A673 (cell line): ENCODE measurements at regions not wholly inside any gene's neighbourhood (a gene's known extent, or its start where the extent isn't known, plus 50 kb on each side); places are given as distances from the start of the nearest gene placed in this dataset.
"Not testable (repeated sequence)": the region's sequence is repeated elsewhere in the genome, so short reads cannot be mapped to it uniquely, and the experiment has no call there.

Source experiments
- BruUV-seq: library from RNA; stranded (reverse); fragments of 400-500 nt; replicated peaks from 2 replicates; lab custom pipeline; 2021; lab: Mats Ljungman, UMichigan
- CTCF ChIA-PET: fragments of 300-600 bp; sonication (Branson Sonifier 250); formaldehyde crosslinking; loops from one replicate; lab custom pipeline; 2022; ENCODE audit warnings: antibody characterized with exemption; lab: Charles Lee
- POLR2A ChIA-PET: fragments of 300-600 bp; sonication (Branson Sonifier 250); formaldehyde crosslinking; loops from one replicate; lab custom pipeline; 2022; ENCODE audit warnings: antibody characterized with exemption; ENCODE audit not compliant: low non-redundant PET; lab: Charles Lee
- DNase-seq: peaks from one replicate; pipeline ENCODE4 v3.0.0-alpha.2; 2015; ENCODE audit warnings: low spot score
- H3K27ac ChIP-seq: fragments of 200-600 bp; sonication (generic); 2 replicates; pipeline ENCODE4 v1.5.1; 2016; ENCODE audit warnings: mixed run types, low read depth, mild to moderate bottlenecking, mixed read lengths, antibody characterized with exemption, low read length; ENCODE audit not compliant: poor library complexity, severe bottlenecking
- H3K27me3 ChIP-seq: fragments of 200-600 bp; sonication (generic); replicated peaks from 2 replicates; pipeline ENCODE4 v1.6.1; 2017; ENCODE audit warnings: mixed run types, low read depth, mild to moderate bottlenecking, mixed read lengths, antibody characterized with exemption, low read length; ENCODE audit not compliant: insufficient read depth, poor library complexity
- H3K36me3 ChIP-seq: fragments of 200-600 bp; sonication (generic); 2 replicates; pipeline ENCODE4 v1.6.1; 2016; ENCODE audit warnings: mixed run types, mild to moderate bottlenecking, mixed read lengths, antibody characterized with exemption, low read length; ENCODE audit not compliant: insufficient read depth, poor library complexity, severe bottlenecking
- H3K4me1 ChIP-seq: fragments of 200-600 bp; sonication (generic); 2 replicates; pipeline ENCODE4 v1.6.1; 2017; ENCODE audit warnings: mixed run types, mild to moderate bottlenecking, mixed read lengths, antibody characterized with exemption, low read length; ENCODE audit not compliant: insufficient read depth, poor library complexity, severe bottlenecking
- H3K4me3 ChIP-seq: fragments of 200-600 bp; sonication (generic); 2 replicates; pipeline ENCODE4 v1.5.1; 2016; ENCODE audit warnings: low read depth, mixed run types, mild to moderate bottlenecking, mixed read lengths, low read length; ENCODE audit not compliant: poor library complexity, severe bottlenecking
- H3K9me3 ChIP-seq: fragments of 200-600 bp; sonication (generic); 2 replicates; pipeline ENCODE4 v1.6.1; 2016; ENCODE audit warnings: mixed run types, low read depth, mild to moderate bottlenecking, mixed read lengths, antibody characterized with exemption, low read length; ENCODE audit not compliant: poor library complexity, severe bottlenecking
- EZH2 ChIP-seq: fragments of 200-600 bp; sonication (generic); IDR thresholded peaks from 2 replicates; pipeline ENCODE4 v1.6.1; 2017; ENCODE audit warnings: borderline replicate concordance, low read depth, mild to moderate bottlenecking, mixed read lengths, antibody characterized with exemption, low read length; ENCODE audit not compliant: poor library complexity, severe bottlenecking
- intact Hi-C: fragments of 100-400 bp; cut with micrococcal nuclease; formaldehyde crosslinking; loops from one replicate; pipeline ENCODE4 v1.10.0; 2022; ENCODE audit not compliant: unreplicated experiment
- TF ChIP-seq, protein P1 (sequence below): fragments of 300-800, 200-600 bp; sonication (generic); conservative IDR thresholded peaks from 2 replicates; pipeline ENCODE4 v1.5.1; 2017; ENCODE audit warnings: low read depth, mild to moderate bottlenecking, antibody characterized with exemption, low read length, moderate library complexity, mixed read lengths

- BruUV-seq, result no TSS peak
- no peak for TF ChIP-seq EZH2
- TF ChIP-seq, protein P1, sequence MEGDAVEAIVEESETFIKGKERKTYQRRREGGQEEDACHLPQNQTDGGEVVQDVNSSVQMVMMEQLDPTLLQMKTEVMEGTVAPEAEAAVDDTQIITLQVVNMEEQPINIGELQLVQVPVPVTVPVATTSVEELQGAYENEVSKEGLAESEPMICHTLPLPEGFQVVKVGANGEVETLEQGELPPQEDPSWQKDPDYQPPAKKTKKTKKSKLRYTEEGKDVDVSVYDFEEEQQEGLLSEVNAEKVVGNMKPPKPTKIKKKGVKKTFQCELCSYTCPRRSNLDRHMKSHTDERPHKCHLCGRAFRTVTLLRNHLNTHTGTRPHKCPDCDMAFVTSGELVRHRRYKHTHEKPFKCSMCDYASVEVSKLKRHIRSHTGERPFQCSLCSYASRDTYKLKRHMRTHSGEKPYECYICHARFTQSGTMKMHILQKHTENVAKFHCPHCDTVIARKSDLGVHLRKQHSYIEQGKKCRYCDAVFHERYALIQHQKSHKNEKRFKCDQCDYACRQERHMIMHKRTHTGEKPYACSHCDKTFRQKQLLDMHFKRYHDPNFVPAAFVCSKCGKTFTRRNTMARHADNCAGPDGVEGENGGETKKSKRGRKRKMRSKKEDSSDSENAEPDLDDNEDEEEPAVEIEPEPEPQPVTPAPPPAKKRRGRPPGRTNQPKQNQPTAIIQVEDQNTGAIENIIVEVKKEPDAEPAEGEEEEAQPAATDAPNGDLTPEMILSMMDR, result no peak
- CTCF ChIA-PET, result no interaction called here
- no peak overlapping the region for H3K4me3 ChIP-seq
- intact Hi-C loops, result no loop called here
- no peak for DNase-seq
- no peak overlapping the region for H3K27ac ChIP-seq
- H3K9me3 ChIP-seq, result no peaks in the 10 kb centered on the region
- peaks cover 15% of the 10 kb centered on the region for H3K4me1 ChIP-seq
- no peaks in the 10 kb centered on the region for H3K36me3 ChIP-seq
- POLR2A ChIA-PET, result no interaction called here
- H3K27me3 ChIP-seq, result no peaks in the 10 kb centered on the region
Measured at GRCh38 chr10:30702860-30703259, 73.3 kb upstream of the LYZL2 start.

- Histone ChIP-seq H3K4me3 (no peak overlapping the region), H3K27ac (no peak overlapping the region), H3K36me3 (no peaks in the 10 kb centered on the region), H3K27me3 (no peaks in the 10 kb centered on the region), H3K4me1 (peaks cover 15% of the 10 kb centered on the region), H3K9me3 (no peaks in the 10 kb centered on the region)
- CTCF ChIA-PET, result no interaction called here
- POLR2A ChIA-PET, result no interaction called here
- no TSS peak for BruUV-seq
- intact Hi-C loops, result no loop called here
- TF ChIP-seq EZH2, result no peak
- TF ChIP-seq, protein P1, result no peak
- DNase-seq, result peak; percentile 61
Measured at GRCh38 chr10:30701451-30702173, 72.1 kb upstream of the LYZL2 start.

DNA sequence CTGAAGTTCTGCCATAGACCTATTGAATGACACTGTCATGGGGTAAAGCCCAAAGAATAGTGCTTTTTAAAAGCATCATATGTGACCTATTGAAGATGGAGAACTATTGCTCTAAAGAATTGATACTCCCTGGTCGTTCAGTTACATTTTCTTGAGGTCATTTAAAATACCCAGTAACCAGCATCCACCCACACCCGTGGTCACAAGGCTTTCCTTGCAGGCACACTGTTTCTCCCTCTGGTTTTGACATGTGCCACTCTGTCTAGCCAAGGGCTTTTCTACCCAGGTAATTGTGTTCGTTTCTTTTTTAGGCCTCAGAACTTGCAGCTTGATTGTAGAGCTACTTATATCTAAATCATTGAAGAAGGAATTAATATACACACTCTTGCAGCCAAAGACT, 68.3 kb upstream of the LYZL2 start:
- DNase-seq, result no peak
- H3K27me3 ChIP-seq, result no peaks in the 10 kb centered on the region
- H3K4me1 ChIP-seq, result peaks cover 10% of the 10 kb centered on the region
- no peak overlapping the region for H3K27ac ChIP-seq
- intact Hi-C loops, result no loop called here
- TF ChIP-seq, protein P1, result no peak
- no peak for TF ChIP-seq EZH2
- ChIA-PET POLR2A (no interaction called here), CTCF (interaction anchor here (1.2 kb wide), 1 partner anchor 10 kb away, joined by 3 read pairs; no protein-coding TSS in a partner anchor)
- no peaks in the 10 kb centered on the region for H3K36me3 ChIP-seq
- H3K9me3 ChIP-seq, result no peaks in the 10 kb centered on the region
- no TSS peak for BruUV-seq
- H3K4me3 ChIP-seq, result no peak overlapping the region

- DNase-seq, intact Hi-C loops, H3K27ac ChIP-seq, H3K27me3 ChIP-seq, BruUV-seq, H3K4me1 ChIP-seq, H3K36me3 ChIP-seq, POLR2A ChIA-PET, H3K9me3 ChIP-seq, H3K4me3 ChIP-seq: not testable (repeated sequence)
- CTCF ChIA-PET, result interaction anchor here (1.2 kb wide), 1 partner anchor 10 kb away, joined by 3 read pairs; no protein-coding TSS in a partner anchor
Measured at GRCh38 chr10:30697221-30697620, 67.7 kb upstream of the LYZL2 start.
